Immature natural killer cell (primary cell): ENCODE measurements at regions not wholly inside any gene's neighbourhood (a gene's known extent, or its start where the extent isn't known, plus 50 kb on each side); places are given as distances from the start of the nearest gene placed in this dataset.

Experiments used
- DNase-seq, 3 donors: peaks; one replicate each; pipeline ENCODE4 v3.0.0; 2022; ENCODE audit warnings: mixed read lengths in 1 of 3
- H3K27ac Mint-ChIP-seq, 6 donors: one replicate each; pipeline ENCODE4 v1.8.0; 2020; ENCODE audit warnings: mixed read lengths in 6 of 6, mild to moderate bottlenecking in 5 of 6, inconsistent platforms in 4 of 6, moderate library complexity in 3 of 6
- H3K27me3 Mint-ChIP-seq, 3 donors: one replicate each; pipeline ENCODE4 v1.8.0; 2020 to 2021; ENCODE audit warnings: low read depth in 3 of 3, mild to moderate bottlenecking in 3 of 3, mixed read lengths in 3 of 3, moderate library complexity in 3 of 3, inconsistent platforms in 1 of 3
- H3K36me3 Mint-ChIP-seq, 3 donors: one replicate each; pipeline ENCODE4 v1.8.0; 2020; ENCODE audit warnings: mixed read lengths in 3 of 3, inconsistent platforms in 2 of 3, mild to moderate bottlenecking in 2 of 3
- H3K4me1 Mint-ChIP-seq, 2 donors: one replicate each; pipeline ENCODE4 v1.8.0; 2020; ENCODE audit warnings: inconsistent platforms in 2 of 2, mild to moderate bottlenecking in 2 of 2, mixed read lengths in 2 of 2, moderate library complexity in 1 of 2
- H3K4me3 Mint-ChIP-seq, 5 donors: one replicate each; pipeline ENCODE4 v1.8.0; 2020; ENCODE audit warnings: mild to moderate bottlenecking in 5 of 5, mixed read lengths in 5 of 5, inconsistent platforms in 3 of 5, moderate library complexity in 3 of 5
- H3K9me3 Mint-ChIP-seq, 6 donors: one replicate each; pipeline ENCODE4 v1.8.0; 2020; ENCODE audit warnings: mild to moderate bottlenecking in 6 of 6, mixed read lengths in 6 of 6, inconsistent platforms in 4 of 6, moderate library complexity in 3 of 6

- Mint-ChIP-seq H3K9me3 (no peaks in the 10 kb centered on the region), H3K27me3 (peaks cover 2 to 3% (median 2%) of the 10 kb centered on the region in 3 donors), H3K36me3 (no peaks in the 10 kb centered on the region), H3K4me3 (no peak overlapping the region), H3K27ac (no peak overlapping the region), H3K4me1 (no peaks in the 10 kb centered on the region)
- DNase-seq, result no peak
Measured at GRCh38 chr7:24025765-24026164, 258.2 kb upstream of the NPY start.

DNA sequence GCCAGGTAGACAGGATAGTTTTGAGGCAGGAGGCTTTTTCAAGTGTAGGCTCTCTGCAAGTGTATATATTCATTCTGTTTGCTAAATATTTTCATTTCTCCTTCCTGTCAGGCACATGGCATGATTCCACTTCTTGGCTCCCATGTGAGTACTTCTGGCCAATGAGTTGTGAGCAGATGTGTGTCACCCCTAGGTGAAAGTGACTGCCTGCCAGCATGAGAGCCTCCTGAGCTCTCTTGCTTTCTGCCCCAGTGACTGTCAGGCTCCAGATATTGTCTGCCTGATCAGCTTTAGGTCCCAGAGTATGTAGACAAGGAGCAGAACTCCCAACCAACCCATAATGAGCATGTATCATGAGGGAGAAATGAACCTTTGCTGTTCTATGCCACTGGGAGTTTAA, 257.6 kb upstream of the NPY start:
- Mint-ChIP-seq H3K9me3 (no peaks in the 10 kb centered on the region), H3K4me1 (no peaks in the 10 kb centered on the region), H3K27ac (no peak overlapping the region), H3K36me3 (no peaks in the 10 kb centered on the region), H3K4me3 (no peak overlapping the region), H3K27me3 (peaks cover under 1 to 2% (median 2%) of the 10 kb centered on the region in 3 donors)
- DNase-seq, result no peak

GRCh38 chr7:24029068-24029467, 254.9 kb upstream of the NPY start:
- Mint-ChIP-seq H3K9me3 (no peaks in the 10 kb centered on the region), H3K27ac (no peak overlapping the region), H3K36me3 (no peaks in the 10 kb centered on the region), H3K27me3 (peaks cover 0 to 5% (median 2%) of the 10 kb centered on the region in 3 donors), H3K4me1 (no peaks in the 10 kb centered on the region), H3K4me3 (no peak overlapping the region)
- DNase-seq, result no peak

- Mint-ChIP-seq H3K9me3 (no peaks in the 10 kb centered on the region), H3K27ac (no peak overlapping the region), H3K4me1 (peaks cover 0 to 4% of the 10 kb centered on the region in 2 donors), H3K36me3 (no peaks in the 10 kb centered on the region), H3K27me3 (peaks cover 0 to 3% (median 0%) of the 10 kb centered on the region in 3 donors), H3K4me3 (no peak overlapping the region)
- no peak for DNase-seq
Measured at GRCh38 chr7:24034251-24034650, 249.7 kb upstream of the NPY start.

GRCh38 chr7:24035366-24036032, 248.5 kb upstream of the NPY start:
- H3K4me3 Mint-ChIP-seq, result peak overlapping the region in 1 of 5 donors; percentile 9
- H3K27me3 Mint-ChIP-seq, result peaks cover 0 to 3% (median 0%) of the 10 kb centered on the region in 3 donors
- H3K36me3 Mint-ChIP-seq, result no peaks in the 10 kb centered on the region
- H3K27ac Mint-ChIP-seq, result no peak overlapping the region
- DNase-seq, result no peak
- H3K9me3 Mint-ChIP-seq, result no peaks in the 10 kb centered on the region
- H3K4me1 Mint-ChIP-seq, result peaks cover 0 to 4% of the 10 kb centered on the region in 2 donors

DNA sequence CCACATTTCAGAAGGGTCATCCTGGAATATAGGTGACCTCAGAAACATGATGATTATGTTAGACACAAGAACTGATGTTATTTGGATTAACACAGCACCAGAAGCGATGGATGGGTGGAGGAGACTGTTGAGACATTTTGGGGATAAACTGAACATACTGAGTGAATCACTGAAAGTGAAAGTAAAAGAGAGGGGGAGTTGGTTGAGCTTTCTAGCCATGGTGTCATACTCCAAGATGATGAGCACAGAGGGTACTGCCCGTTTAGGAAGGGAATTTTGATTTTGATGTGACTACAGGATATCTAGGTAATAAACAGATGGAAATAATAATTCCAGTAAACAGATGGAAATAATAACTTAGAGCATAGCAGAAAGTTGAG, 248.0 kb upstream of the NPY start:
- H3K9me3 Mint-ChIP-seq, result no peaks in the 10 kb centered on the region
- H3K4me1 Mint-ChIP-seq, result peaks cover 0 to 4% of the 10 kb centered on the region in 2 donors
- H3K4me3 Mint-ChIP-seq, result peak overlapping the region in 1 of 5 donors; percentile 9
- H3K27me3 Mint-ChIP-seq, result peaks cover 0 to 3% (median 0%) of the 10 kb centered on the region in 3 donors
- no peaks in the 10 kb centered on the region for H3K36me3 Mint-ChIP-seq
- H3K27ac Mint-ChIP-seq, result no peak overlapping the region
- no peak for DNase-seq

- Mint-ChIP-seq H3K27me3 (no peaks in the 10 kb centered on the region), H3K27ac (no peak overlapping the region), H3K36me3 (no peaks in the 10 kb centered on the region), H3K4me3 (no peak overlapping the region), H3K4me1 (peaks cover 0 to 4% of the 10 kb centered on the region in 2 donors), H3K9me3 (peaks cover 0 to 2% (median 0%) of the 10 kb centered on the region in 6 donors)
- no peak for DNase-seq
Measured at GRCh38 chr7:24038993-24039392, 245.0 kb upstream of the NPY start.

GRCh38 chr7:24039991-24040624, 243.9 kb upstream of the NPY start:
- DNase-seq, result no peak
- Mint-ChIP-seq H3K4me3 (no peak overlapping the region), H3K36me3 (no peaks in the 10 kb centered on the region), H3K9me3 (peaks cover 0 to 3% (median 0%) of the 10 kb centered on the region in 6 donors), H3K27me3 (no peaks in the 10 kb centered on the region), H3K27ac (no peak overlapping the region), H3K4me1 (peaks cover 0 to 4% of the 10 kb centered on the region in 2 donors)

DNA sequence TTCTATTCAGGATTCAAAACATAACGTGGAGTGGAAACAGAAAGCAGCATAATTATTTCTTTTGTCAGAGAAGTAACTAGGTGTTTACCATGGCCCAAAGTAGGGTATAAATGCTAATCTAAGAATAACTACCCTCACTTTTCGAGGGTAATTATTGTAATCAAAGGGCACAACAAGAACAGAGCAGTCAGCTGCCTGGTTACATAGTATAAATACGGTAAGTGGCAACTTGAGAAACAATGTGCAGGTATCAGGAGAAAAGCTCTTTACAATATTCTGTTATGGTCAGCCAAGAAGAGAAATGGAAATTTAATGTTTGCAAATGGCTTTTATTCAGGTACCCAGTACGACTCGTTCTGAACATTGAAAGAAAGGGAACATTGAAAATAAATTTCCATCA, 242.0 kb upstream of the NPY start:
- Mint-ChIP-seq H3K9me3 (peaks cover 0 to 3% (median 0%) of the 10 kb centered on the region in 6 donors), H3K27ac (no peak overlapping the region), H3K4me3 (no peak overlapping the region), H3K27me3 (peaks cover 0 to 6% (median 3%) of the 10 kb centered on the region in 3 donors), H3K4me1 (no peaks in the 10 kb centered on the region), H3K36me3 (no peaks in the 10 kb centered on the region)
- DNase-seq, result no peak

- no peaks in the 10 kb centered on the region for H3K36me3 Mint-ChIP-seq
- H3K4me3 Mint-ChIP-seq, result no peak overlapping the region
- no peak for DNase-seq
- H3K9me3 Mint-ChIP-seq, result peaks cover 0 to 2% (median 0%) of the 10 kb centered on the region in 6 donors
- H3K27me3 Mint-ChIP-seq, result peaks cover 4 to 6% (median 6%) of the 10 kb centered on the region in 3 donors
- no peak overlapping the region for H3K27ac Mint-ChIP-seq
- H3K4me1 Mint-ChIP-seq, result no peaks in the 10 kb centered on the region
Measured at GRCh38 chr7:24049296-24049695, 234.7 kb upstream of the NPY start.

DNA sequence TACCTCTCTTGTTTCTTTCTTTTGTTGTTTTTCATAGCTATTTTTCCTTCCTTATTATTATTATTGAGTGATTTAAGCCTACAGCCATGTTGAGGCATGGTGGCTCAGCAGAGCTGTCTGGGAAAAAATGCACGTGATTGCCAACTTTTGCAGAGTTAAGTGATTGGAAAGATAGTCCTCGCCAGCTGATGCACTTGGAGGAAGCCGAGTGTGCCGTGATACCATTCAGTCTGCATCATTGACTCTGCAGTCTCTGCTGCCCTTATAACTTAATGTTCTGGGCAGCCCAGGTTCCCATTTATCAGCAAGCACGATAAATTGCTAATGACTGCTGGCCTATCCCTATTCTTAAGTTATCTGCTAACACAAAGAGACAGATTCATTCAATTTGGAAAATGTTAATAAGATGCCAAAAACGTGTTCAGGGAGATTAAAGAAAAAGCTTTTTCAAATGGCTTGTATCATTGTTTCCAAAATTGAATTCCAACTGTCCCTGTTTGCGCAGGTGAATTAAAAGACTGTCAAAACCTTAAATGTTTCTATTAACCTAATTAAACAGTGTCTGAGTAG, 232.9 kb upstream of the NPY start:
- Mint-ChIP-seq H3K36me3 (no peaks in the 10 kb centered on the region), H3K9me3 (peaks cover 0 to 2% (median 0%) of the 10 kb centered on the region in 6 donors)

GRCh38 chr7:24051651-24052050, 232.3 kb upstream of the NPY start:
- Mint-ChIP-seq H3K9me3 (peaks cover 0 to 2% (median 0%) of the 10 kb centered on the region in 6 donors), H3K27ac (no peak overlapping the region), H3K4me1 (no peaks in the 10 kb centered on the region), H3K27me3 (peaks cover 3 to 6% (median 4%) of the 10 kb centered on the region in 3 donors), H3K4me3 (no peak overlapping the region), H3K36me3 (no peaks in the 10 kb centered on the region)
- DNase-seq, result no peak

More for the DNA sequence above, 232.9 kb upstream of the NPY start:
- peaks cover 3 to 6% (median 4%) of the 10 kb centered on the region in 3 donors for H3K27me3 Mint-ChIP-seq
- no peak for DNase-seq
- no peak overlapping the region for H3K4me3 Mint-ChIP-seq
- no peak overlapping the region for H3K27ac Mint-ChIP-seq
- H3K4me1 Mint-ChIP-seq, result no peaks in the 10 kb centered on the region

DNA sequence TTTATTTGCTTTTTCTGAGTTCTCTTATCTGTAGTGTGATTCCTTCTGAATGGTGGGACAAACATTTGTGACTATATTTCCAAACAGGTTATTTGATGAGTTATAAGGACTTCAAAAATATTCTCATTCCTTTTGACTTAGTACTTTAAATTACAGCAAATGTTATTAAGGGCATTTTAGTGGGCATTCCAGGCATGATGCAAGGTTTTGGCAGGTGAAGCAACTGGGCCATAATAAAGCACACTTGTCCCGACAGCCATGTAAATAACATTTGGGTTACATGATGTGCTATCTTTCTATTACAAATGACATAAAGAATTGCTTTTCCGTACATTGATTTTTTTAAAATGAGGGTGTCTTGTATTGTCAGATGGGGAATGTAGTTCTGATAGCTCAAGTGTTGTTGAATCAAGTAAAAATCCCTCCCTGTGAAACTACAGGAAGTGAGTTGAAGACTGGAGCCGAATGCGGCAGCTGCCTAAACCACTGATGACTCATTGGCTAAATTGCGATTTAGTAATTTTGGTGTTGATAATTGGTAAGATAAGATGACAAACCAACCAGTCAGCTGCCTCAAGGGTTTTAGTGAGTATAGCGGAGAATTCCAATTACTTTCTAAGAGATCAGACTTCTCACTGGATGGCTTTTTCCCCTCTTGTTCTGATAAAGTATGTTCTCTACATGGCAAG, 231.3 kb upstream of the NPY start:
- no peak overlapping the region for H3K4me3 Mint-ChIP-seq
- H3K4me1 Mint-ChIP-seq, result no peaks in the 10 kb centered on the region
- H3K36me3 Mint-ChIP-seq, result no peaks in the 10 kb centered on the region
- H3K9me3 Mint-ChIP-seq, result peaks cover 0 to 2% (median 0%) of the 10 kb centered on the region in 6 donors
- H3K27ac Mint-ChIP-seq, result no peak overlapping the region
- peaks cover 2 to 4% (median 4%) of the 10 kb centered on the region in 3 donors for H3K27me3 Mint-ChIP-seq
- no peak for DNase-seq

DNA sequence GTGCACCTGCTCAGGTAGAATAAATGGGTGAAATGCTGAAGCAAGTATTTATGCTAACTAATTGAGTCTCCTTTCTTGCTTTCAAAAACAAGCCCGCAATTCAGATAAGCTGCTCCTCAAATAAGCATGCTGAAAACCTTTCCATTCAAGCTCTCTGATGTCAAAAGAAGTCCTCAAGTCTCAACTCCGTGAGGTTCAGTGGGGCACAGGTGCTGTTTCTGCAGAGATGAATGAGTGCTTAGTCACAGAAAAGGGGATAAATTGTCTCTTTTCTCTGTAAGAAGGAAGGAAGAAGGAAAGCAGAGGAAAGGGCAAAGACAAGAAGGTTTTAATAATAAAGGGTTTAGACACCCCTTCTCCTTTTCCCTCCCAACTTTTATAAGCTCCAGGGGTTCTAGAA, 229.8 kb upstream of the NPY start:
- Mint-ChIP-seq H3K27me3 (peaks cover 4 to 6% (median 4%) of the 10 kb centered on the region in 3 donors), H3K36me3 (no peaks in the 10 kb centered on the region), H3K4me1 (no peaks in the 10 kb centered on the region), H3K9me3 (peaks cover 0 to 2% (median 0%) of the 10 kb centered on the region in 6 donors), H3K27ac (no peak overlapping the region), H3K4me3 (no peak overlapping the region)
- DNase-seq, result no peak
